ENCODE measurements at regions not wholly inside any gene's neighbourhood (a gene's known extent, or its start where the extent isn't known, plus 50 kb on each side); places are given as distances from the start of the nearest gene placed in this dataset.

- H3K4me3 ChIP-seq (replicated peaks in 1 of 2; ENCODE audit: low read depth in 2 of 2, low read length in 2 of 2) = no peak overlapping the region
- DNase-seq (ENCODE audit: low read depth in 2 of 2) = no peak
- TF ChIP-seq, protein P1, sequence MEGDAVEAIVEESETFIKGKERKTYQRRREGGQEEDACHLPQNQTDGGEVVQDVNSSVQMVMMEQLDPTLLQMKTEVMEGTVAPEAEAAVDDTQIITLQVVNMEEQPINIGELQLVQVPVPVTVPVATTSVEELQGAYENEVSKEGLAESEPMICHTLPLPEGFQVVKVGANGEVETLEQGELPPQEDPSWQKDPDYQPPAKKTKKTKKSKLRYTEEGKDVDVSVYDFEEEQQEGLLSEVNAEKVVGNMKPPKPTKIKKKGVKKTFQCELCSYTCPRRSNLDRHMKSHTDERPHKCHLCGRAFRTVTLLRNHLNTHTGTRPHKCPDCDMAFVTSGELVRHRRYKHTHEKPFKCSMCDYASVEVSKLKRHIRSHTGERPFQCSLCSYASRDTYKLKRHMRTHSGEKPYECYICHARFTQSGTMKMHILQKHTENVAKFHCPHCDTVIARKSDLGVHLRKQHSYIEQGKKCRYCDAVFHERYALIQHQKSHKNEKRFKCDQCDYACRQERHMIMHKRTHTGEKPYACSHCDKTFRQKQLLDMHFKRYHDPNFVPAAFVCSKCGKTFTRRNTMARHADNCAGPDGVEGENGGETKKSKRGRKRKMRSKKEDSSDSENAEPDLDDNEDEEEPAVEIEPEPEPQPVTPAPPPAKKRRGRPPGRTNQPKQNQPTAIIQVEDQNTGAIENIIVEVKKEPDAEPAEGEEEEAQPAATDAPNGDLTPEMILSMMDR (IDR thresholded peaks at IDR 0.05; ENCODE audit: low read depth, low read length) = no peak
These were observed 270.1 kb downstream of the ETAA1 start for GRCh38 chr2:67667054-67667908.

DNA sequence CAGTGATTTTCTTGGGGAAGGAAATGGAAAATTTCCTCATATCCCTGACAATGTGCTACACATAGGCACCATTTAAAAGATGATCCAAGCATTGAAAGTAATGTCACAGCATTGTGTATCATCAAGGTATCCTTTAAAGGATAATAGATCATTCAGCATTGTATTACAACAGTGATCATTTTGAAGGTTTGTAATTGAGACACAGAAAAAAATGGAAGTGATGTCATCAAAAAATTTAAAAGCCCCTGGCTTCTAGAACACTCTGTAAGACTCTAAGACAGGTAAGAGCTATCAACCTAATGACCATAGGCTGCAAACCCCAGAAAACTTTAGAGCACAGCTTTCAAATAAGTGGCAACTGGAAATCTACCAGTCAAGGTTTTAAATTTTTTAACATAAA lies 271.4 kb downstream of the ETAA1 start:
- TF ChIP-seq, protein P1 (IDR thresholded peaks at IDR 0.05; ENCODE audit: low read depth, low read length) = no peak
- no peak overlapping the region for H3K4me3 ChIP-seq (replicated peaks in 1 of 2; ENCODE audit: low read depth in 2 of 2, low read length in 2 of 2)
- no peak for DNase-seq (ENCODE audit: low read depth in 2 of 2)

- DNase-seq (ENCODE audit: low read depth in 2 of 2) = no peak
- no peak overlapping the region for H3K4me3 ChIP-seq (replicated peaks in 1 of 2; ENCODE audit: low read depth in 2 of 2, low read length in 2 of 2)
- TF ChIP-seq, protein P1 (IDR thresholded peaks at IDR 0.05; ENCODE audit: low read depth, low read length) = no peak
These were observed 272.0 kb downstream of the ETAA1 start for GRCh38 chr2:67669168-67669567.

GRCh38 chr2:67669766-67670165 lies 272.6 kb downstream of the ETAA1 start:
- DNase-seq (ENCODE audit: low read depth in 2 of 2) = no peak
- no peak overlapping the region for H3K4me3 ChIP-seq (replicated peaks in 1 of 2; ENCODE audit: low read depth in 2 of 2, low read length in 2 of 2)
- TF ChIP-seq, protein P1 (IDR thresholded peaks at IDR 0.05; ENCODE audit: low read depth, low read length) = no peak

GRCh38 chr2:67670747-67671183 lies 273.6 kb downstream of the ETAA1 start:
- H3K4me3 ChIP-seq (replicated peaks in 1 of 2; ENCODE audit: low read depth in 2 of 2, low read length in 2 of 2) = no peak overlapping the region
- TF ChIP-seq, protein P1 (IDR thresholded peaks at IDR 0.05; ENCODE audit: low read depth, low read length) = no peak

GRCh38 chr2:67671464-67672450 lies 274.6 kb downstream of the ETAA1 start:
- TF ChIP-seq, protein P1 (IDR thresholded peaks at IDR 0.05; ENCODE audit: low read depth, low read length) = no peak
- no peak for DNase-seq (ENCODE audit: low read depth in 2 of 2)

More at GRCh38 chr2:67670747-67671183, 273.6 kb downstream of the ETAA1 start:
- no peak for DNase-seq (ENCODE audit: low read depth in 2 of 2)

More at GRCh38 chr2:67671464-67672450, 274.6 kb downstream of the ETAA1 start:
- H3K4me3 ChIP-seq (replicated peaks in 1 of 2; ENCODE audit: low read depth in 2 of 2, low read length in 2 of 2) = no peak overlapping the region

Measured in cardiac fibroblast (primary cell).